D721Med (cell line): ENCODE measurements at regions not wholly inside any gene's neighbourhood (a gene's known extent, or its start where the extent isn't known, plus 50 kb on each side); places are given as distances from the start of the nearest gene placed in this dataset.

ENCODE experiments used
- DNase-seq: peaks from one replicate; pipeline ENCODE4 v3.0.0; 2011; ENCODE audit warnings: low spot score; ENCODE audit not compliant: insufficient read length
- FAIRE-seq: peaks from 2 replicates; lab custom pipeline; 2011; peaks lifted over from hg19 to GRCh38; lab: Jason Lieb, UNC
- TF ChIP-seq, protein P1 (sequence below): IDR thresholded peaks from 2 replicates; pipeline ENCODE4 v1.5.1; 2012; ENCODE audit warnings: mild to moderate bottlenecking, control low read depth; ENCODE audit not compliant: insufficient read depth; ENCODE audit errors: missing control alignments

DNA sequence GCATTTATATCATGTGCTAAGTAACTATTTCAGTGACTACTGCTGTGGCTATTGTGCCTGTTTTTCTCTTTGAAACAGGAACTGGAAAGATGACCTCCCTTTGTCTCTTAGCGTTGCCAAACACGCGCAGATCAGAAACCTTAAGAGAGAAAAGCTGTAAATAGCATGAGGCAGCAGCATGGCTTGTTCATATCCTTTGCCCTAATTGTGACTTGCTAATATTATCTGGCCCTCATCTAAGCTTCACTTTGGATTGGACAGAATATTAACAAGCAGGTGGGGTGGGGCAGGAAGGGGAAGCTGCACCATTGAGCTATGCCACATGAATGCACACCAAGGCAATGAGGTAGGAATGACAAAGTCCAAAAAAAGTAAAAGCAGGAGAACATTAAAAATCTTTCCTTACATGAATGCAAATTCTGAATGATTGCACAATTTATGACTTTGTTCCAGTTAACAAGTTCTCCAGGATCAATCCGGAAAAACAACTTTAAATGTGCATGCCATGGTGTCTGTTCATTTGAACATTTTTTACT lies 128.4 kb downstream of the IRS1 start:
- no peak for DNase-seq
- TF ChIP-seq, protein P1, sequence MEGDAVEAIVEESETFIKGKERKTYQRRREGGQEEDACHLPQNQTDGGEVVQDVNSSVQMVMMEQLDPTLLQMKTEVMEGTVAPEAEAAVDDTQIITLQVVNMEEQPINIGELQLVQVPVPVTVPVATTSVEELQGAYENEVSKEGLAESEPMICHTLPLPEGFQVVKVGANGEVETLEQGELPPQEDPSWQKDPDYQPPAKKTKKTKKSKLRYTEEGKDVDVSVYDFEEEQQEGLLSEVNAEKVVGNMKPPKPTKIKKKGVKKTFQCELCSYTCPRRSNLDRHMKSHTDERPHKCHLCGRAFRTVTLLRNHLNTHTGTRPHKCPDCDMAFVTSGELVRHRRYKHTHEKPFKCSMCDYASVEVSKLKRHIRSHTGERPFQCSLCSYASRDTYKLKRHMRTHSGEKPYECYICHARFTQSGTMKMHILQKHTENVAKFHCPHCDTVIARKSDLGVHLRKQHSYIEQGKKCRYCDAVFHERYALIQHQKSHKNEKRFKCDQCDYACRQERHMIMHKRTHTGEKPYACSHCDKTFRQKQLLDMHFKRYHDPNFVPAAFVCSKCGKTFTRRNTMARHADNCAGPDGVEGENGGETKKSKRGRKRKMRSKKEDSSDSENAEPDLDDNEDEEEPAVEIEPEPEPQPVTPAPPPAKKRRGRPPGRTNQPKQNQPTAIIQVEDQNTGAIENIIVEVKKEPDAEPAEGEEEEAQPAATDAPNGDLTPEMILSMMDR: no peak
- peak; percentile 60 for FAIRE-seq

DNA sequence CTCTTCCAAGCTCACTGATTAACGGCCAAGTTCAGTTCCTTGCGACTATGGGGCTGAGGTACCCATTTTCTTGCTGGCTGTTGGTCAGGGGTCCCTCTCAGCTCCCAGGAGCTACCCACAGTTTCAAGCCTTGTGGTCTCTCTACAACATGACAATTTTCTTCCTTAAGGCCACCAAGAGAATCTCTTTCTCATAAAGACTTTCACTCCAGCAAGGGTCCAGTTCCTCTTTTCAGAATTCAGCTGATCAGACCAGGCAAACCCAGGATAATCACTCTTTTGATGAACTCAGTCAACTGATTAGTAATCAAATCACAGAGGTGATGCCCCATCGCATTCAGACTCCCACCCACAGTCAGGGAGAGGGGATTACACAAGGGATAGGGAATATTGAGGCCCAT lies 129.7 kb downstream of the IRS1 start:
- no peak for FAIRE-seq
- no peak for DNase-seq
- TF ChIP-seq, protein P1: no peak

DNA sequence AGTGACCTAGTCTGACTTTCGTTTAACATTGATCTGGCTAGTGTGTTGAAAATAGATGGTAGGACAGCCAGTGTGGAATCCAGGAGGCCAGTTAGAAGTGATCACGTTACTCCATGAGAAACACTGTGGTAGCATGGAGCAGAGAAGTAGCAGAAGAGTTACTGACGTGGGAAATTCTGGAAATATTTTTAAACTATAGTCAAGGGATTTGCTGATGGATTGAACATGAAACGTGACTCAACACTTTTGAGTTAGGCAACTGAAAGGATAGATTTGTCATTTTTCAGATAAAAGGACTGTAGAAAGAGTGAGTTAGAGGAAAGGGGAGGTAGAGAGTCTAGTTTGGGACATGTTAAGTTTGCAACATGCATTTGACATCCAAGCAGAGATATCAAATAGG lies 130.4 kb downstream of the IRS1 start:
- DNase-seq: no peak
- FAIRE-seq: no peak
- TF ChIP-seq, protein P1: no peak

DNA sequence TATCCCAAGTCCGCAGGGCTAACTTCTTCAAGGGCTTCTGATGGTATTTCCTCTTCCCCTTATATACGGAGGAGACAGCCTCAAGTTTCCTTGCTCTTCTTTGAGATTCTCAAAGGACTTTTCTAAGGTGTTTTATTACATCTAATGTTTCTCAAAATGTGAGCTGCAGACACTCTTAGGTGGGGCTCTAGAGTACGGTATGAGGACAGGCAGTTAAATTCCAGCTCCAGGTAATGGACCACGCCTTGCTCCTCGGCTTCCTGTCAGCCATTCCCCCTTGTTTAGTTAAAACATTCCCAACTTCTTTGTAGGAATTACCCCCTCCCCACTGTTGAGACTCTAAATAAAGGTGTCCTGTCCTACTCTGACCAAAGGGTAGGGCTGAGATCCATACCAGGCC lies 131.9 kb downstream of the IRS1 start:
- FAIRE-seq (no peak), DNase-seq (no peak)
- TF ChIP-seq, protein P1: no peak

DNA sequence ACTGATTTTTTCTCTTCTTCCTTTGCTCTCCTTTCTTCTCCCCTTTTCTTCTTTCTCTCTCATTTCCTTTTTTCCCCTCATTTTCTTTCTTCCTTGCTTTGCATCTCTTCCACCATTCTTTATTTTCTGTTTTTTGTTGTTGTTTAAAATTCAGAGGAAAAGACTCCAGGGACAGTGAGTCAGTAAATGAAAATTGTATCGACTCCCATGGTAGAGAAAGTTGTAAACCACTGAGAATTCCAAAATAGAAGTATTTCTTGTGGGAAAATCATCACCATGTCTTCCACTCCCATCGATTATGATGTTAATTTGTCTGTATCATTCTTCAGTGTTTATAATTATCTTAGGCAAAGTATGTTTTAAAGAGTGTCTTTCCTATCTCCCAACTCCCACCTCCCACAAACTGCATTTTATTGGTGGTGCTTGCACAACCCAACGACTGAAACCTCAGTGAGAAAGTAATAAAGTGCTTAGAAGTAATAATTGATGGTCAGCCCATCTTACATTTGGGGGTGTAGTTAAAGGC lies 134.3 kb downstream of the IRS1 start:
- FAIRE-seq (no peak), DNase-seq (no peak)
- TF ChIP-seq, protein P1: no peak

DNA sequence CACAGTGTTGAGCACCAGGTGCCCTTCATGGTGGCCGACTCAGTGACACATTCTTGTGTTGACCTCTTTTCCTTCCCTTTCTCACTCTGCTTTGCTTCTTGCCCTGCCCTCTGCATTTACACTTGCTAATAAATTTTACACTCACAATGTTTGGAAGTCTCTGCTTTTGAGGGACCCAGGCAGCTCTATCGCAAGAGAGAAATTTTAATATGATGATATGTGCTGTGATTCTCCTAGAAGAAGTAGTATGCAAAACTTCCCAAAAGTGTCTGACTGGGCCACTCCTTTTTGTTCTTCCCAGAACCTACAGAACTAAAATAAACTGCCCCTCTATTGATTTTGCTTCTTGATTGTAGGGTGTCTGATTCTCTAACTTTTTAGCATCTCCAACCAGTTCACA lies 135.0 kb downstream of the IRS1 start:
- TF ChIP-seq, protein P1: no peak
- FAIRE-seq (no peak), DNase-seq (no peak)

DNA sequence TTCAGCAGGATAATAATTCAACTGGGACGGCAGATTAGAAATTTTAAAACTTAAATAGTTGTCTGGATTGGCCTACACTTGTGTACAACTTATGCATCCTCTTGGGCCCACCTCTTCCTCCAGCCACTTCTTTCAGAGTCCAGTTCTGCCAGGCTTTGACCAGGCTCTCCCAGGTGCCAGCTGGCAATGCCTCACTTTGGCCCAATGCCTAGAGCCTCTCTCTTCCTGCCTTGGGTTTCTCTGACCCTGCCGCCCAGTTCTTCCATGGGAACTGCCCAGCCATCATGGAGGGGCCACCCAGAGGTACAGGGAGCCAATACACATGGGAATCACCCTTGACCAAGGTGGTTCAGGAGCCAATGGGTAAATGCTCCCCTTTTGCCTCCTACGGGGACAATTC lies 135.5 kb downstream of the IRS1 start:
- FAIRE-seq: no peak
- TF ChIP-seq, protein P1: no peak
- DNase-seq: no peak
